Activated CD8-positive, alpha-beta memory T cell treated with anti-CD3 and anti-CD28 coated beads, Interleukin-2, amount 10 ng/mL, durations not matched to agents 7 days and 5 days (primary cell): ENCODE measurements at regions not wholly inside any gene's neighbourhood (a gene's known extent, or its start where the extent isn't known, plus 50 kb on each side); places are given as distances from the start of the nearest gene placed in this dataset.

Experiments used
- ATAC-seq: fragments of 150-1000 bp; cut with Tn5 transposase; one replicate; pipeline ENCODE4 v1.10.0; 2021; ENCODE audit warnings: moderate library complexity
- CTCF ChIA-PET: fragments of 350-600 bp; sonication (Branson Sonifier 250); formaldehyde crosslinking; loops from one replicate; lab custom pipeline; 2021; ENCODE audit warnings: antibody characterized with exemption; lab: Charles Lee
- DNase-seq: peaks from one replicate; pipeline ENCODE4 v3.0.0-alpha.2; 2020
- H3K27ac Mint-ChIP-seq: one replicate; pipeline ENCODE4 v1.8.0; 2021; ENCODE audit warnings: mild to moderate bottlenecking, mixed read lengths
- H3K27me3 Mint-ChIP-seq: one replicate; pipeline ENCODE4 v1.8.0; 2021; ENCODE audit warnings: mixed read lengths
- H3K36me3 Mint-ChIP-seq: one replicate; pipeline ENCODE4 v1.8.0; 2021; ENCODE audit warnings: mild to moderate bottlenecking, mixed read lengths
- H3K4me1 Mint-ChIP-seq: one replicate; pipeline ENCODE4 v1.8.0; 2021; ENCODE audit warnings: mixed read lengths
- H3K4me3 Mint-ChIP-seq: one replicate; pipeline ENCODE4 v1.8.0; 2021; ENCODE audit warnings: mild to moderate bottlenecking, moderate library complexity, mixed read lengths
- H3K9me3 Mint-ChIP-seq: one replicate; pipeline ENCODE4 v1.8.0; 2022; ENCODE audit warnings: low read depth, mixed read lengths

GRCh38 chr1:245041058-245041698 lies 113.6 kb upstream of the KIF26B start:
- H3K4me1 Mint-ChIP-seq: peaks cover 8% of the 10 kb centered on the region
- H3K36me3 Mint-ChIP-seq: no peaks in the 10 kb centered on the region
- no peak overlapping the region for H3K27ac Mint-ChIP-seq
- no peaks in the 10 kb centered on the region for H3K9me3 Mint-ChIP-seq
- no peak for ATAC-seq
- H3K4me3 Mint-ChIP-seq: no peak overlapping the region
- DNase-seq: no peak
- CTCF ChIA-PET: interaction anchor here (1.0 to 6.9 kb wide), 5 partner anchors 8 to 438 kb away, joined by 3 to 85 read pairs (median 20); no protein-coding TSS in a partner anchor
- no peaks in the 10 kb centered on the region for H3K27me3 Mint-ChIP-seq

GRCh38 chr1:245039196-245039595 lies 115.6 kb upstream of the KIF26B start:
- no peak overlapping the region for H3K4me3 Mint-ChIP-seq
- DNase-seq (no peak), ATAC-seq (no peak)
- CTCF ChIA-PET: interaction anchor here (1.3 kb wide), 1 partner anchor 237 kb away, joined by 4 read pairs; no protein-coding TSS in a partner anchor
- H3K4me1 Mint-ChIP-seq: peaks cover 3% of the 10 kb centered on the region
- no peaks in the 10 kb centered on the region for H3K27me3 Mint-ChIP-seq
- no peaks in the 10 kb centered on the region for H3K36me3 Mint-ChIP-seq
- H3K27ac Mint-ChIP-seq: no peak overlapping the region
- H3K9me3 Mint-ChIP-seq: no peaks in the 10 kb centered on the region

GRCh38 chr1:245036102-245036501 lies 118.7 kb upstream of the KIF26B start:
- ATAC-seq (no peak), DNase-seq (no peak)
- no peaks in the 10 kb centered on the region for H3K27me3 Mint-ChIP-seq
- H3K9me3 Mint-ChIP-seq: no peaks in the 10 kb centered on the region
- H3K27ac Mint-ChIP-seq: no peak overlapping the region
- no peaks in the 10 kb centered on the region for H3K36me3 Mint-ChIP-seq
- no peak overlapping the region for H3K4me3 Mint-ChIP-seq
- CTCF ChIA-PET: interaction anchor here (1.6 kb wide), 1 partner anchor 235 kb away, joined by 4 read pairs; no protein-coding TSS in a partner anchor
- H3K4me1 Mint-ChIP-seq: no peaks in the 10 kb centered on the region

GRCh38 chr1:245031041-245031440 lies 123.7 kb upstream of the KIF26B start:
- Mint-ChIP-seq H3K4me3 (no peak overlapping the region), H3K27me3 (no peaks in the 10 kb centered on the region), H3K36me3 (no peaks in the 10 kb centered on the region), H3K9me3 (no peaks in the 10 kb centered on the region), H3K4me1 (peaks cover 11% of the 10 kb centered on the region), H3K27ac (no peak overlapping the region)
- CTCF ChIA-PET: interaction anchor here (0.8 kb wide), 1 partner anchor 11 kb away, joined by 3 read pairs; no protein-coding TSS in a partner anchor
- DNase-seq (no peak), ATAC-seq (no peak)

GRCh38 chr1:245026247-245026646 lies 128.5 kb upstream of the KIF26B start:
- no peaks in the 10 kb centered on the region for H3K27me3 Mint-ChIP-seq
- H3K4me1 Mint-ChIP-seq: peaks cover 11% of the 10 kb centered on the region
- no peak overlapping the region for H3K27ac Mint-ChIP-seq
- no peaks in the 10 kb centered on the region for H3K9me3 Mint-ChIP-seq
- no peak overlapping the region for H3K4me3 Mint-ChIP-seq
- no peak for DNase-seq
- H3K36me3 Mint-ChIP-seq: no peaks in the 10 kb centered on the region
- no peak for ATAC-seq
- CTCF ChIA-PET: no interaction called here

GRCh38 chr1:245025525-245025924 lies 129.3 kb upstream of the KIF26B start:
- Mint-ChIP-seq H3K4me3 (no peak overlapping the region), H3K27me3 (no peaks in the 10 kb centered on the region), H3K36me3 (no peaks in the 10 kb centered on the region), H3K9me3 (no peaks in the 10 kb centered on the region), H3K4me1 (peaks cover 10% of the 10 kb centered on the region), H3K27ac (no peak overlapping the region)
- no peak for DNase-seq
- CTCF ChIA-PET: no interaction called here
- no peak for ATAC-seq

GRCh38 chr1:245023222-245023621 lies 131.6 kb upstream of the KIF26B start:
- CTCF ChIA-PET: no interaction called here
- no peaks in the 10 kb centered on the region for H3K27me3 Mint-ChIP-seq
- no peak for DNase-seq

GRCh38 chr1:245019910-245020486 lies 134.8 kb upstream of the KIF26B start:
- DNase-seq: no peak
- no peaks in the 10 kb centered on the region for H3K36me3 Mint-ChIP-seq
- H3K9me3 Mint-ChIP-seq: no peaks in the 10 kb centered on the region
- no peak overlapping the region for H3K4me3 Mint-ChIP-seq
- peaks cover 9% of the 10 kb centered on the region for H3K4me1 Mint-ChIP-seq
- no peaks in the 10 kb centered on the region for H3K27me3 Mint-ChIP-seq
- no peak overlapping the region for H3K27ac Mint-ChIP-seq
- CTCF ChIA-PET: interaction anchor here (1.8 kb wide), 1 partner anchor 22 kb away, joined by 9 read pairs; no protein-coding TSS in a partner anchor
- ATAC-seq: peak; percentile 36

More at GRCh38 chr1:245023222-245023621, 131.6 kb upstream of the KIF26B start:
- H3K9me3 Mint-ChIP-seq: no peaks in the 10 kb centered on the region
- no peak overlapping the region for H3K4me3 Mint-ChIP-seq
- no peaks in the 10 kb centered on the region for H3K36me3 Mint-ChIP-seq
- H3K27ac Mint-ChIP-seq: no peak overlapping the region
- ATAC-seq: no peak
- H3K4me1 Mint-ChIP-seq: peaks cover 3% of the 10 kb centered on the region

GRCh38 chr1:245016700-245017099 lies 138.1 kb upstream of the KIF26B start:
- H3K27ac Mint-ChIP-seq: no peak overlapping the region
- ATAC-seq (no peak), DNase-seq (no peak)
- no peaks in the 10 kb centered on the region for H3K27me3 Mint-ChIP-seq
- no peaks in the 10 kb centered on the region for H3K36me3 Mint-ChIP-seq
- peaks cover 9% of the 10 kb centered on the region for H3K4me1 Mint-ChIP-seq
- no peak overlapping the region for H3K4me3 Mint-ChIP-seq
- CTCF ChIA-PET: interaction anchor here (1.8 kb wide), 1 partner anchor 26 kb away, joined by 6 read pairs; no protein-coding TSS in a partner anchor
- H3K9me3 Mint-ChIP-seq: no peaks in the 10 kb centered on the region

GRCh38 chr1:245015031-245015430 lies 139.8 kb upstream of the KIF26B start:
- Mint-ChIP-seq H3K4me1 (peaks cover 9% of the 10 kb centered on the region), H3K9me3 (no peaks in the 10 kb centered on the region), H3K27ac (no peak overlapping the region), H3K4me3 (no peak overlapping the region), H3K27me3 (no peaks in the 10 kb centered on the region), H3K36me3 (no peaks in the 10 kb centered on the region)
- ATAC-seq (no peak), DNase-seq (no peak)
- CTCF ChIA-PET: interaction anchor here (0.7 kb wide), 1 partner anchor 108 kb away, joined by 3 read pairs; no protein-coding TSS in a partner anchor

- no peaks in the 10 kb centered on the region for H3K27me3 Mint-ChIP-seq
These were observed 140.3 kb upstream of the KIF26B start for GRCh38 chr1:245014247-245015029.

GRCh38 chr1:245010018-245010614 lies 144.7 kb upstream of the KIF26B start:
- Mint-ChIP-seq H3K4me3 (no peak overlapping the region), H3K36me3 (no peaks in the 10 kb centered on the region), H3K9me3 (no peaks in the 10 kb centered on the region), H3K27ac (no peak overlapping the region), H3K27me3 (no peaks in the 10 kb centered on the region), H3K4me1 (no peaks in the 10 kb centered on the region)
- ATAC-seq: no peak
- CTCF ChIA-PET: no interaction called here
- DNase-seq: no peak

More at GRCh38 chr1:245014247-245015029, 140.3 kb upstream of the KIF26B start:
- Mint-ChIP-seq H3K9me3 (no peaks in the 10 kb centered on the region), H3K27ac (no peak overlapping the region), H3K4me3 (no peak overlapping the region), H3K36me3 (no peaks in the 10 kb centered on the region), H3K4me1 (peaks cover 9% of the 10 kb centered on the region)
- no peak for DNase-seq
- no peak for ATAC-seq
- CTCF ChIA-PET: interaction anchor here (0.7 to 1.3 kb wide), 2 partner anchors 28 to 43 kb away, joined by 3 read pairs; no protein-coding TSS in a partner anchor

- ATAC-seq (no peak), DNase-seq (no peak)
- Mint-ChIP-seq H3K27me3 (no peaks in the 10 kb centered on the region), H3K4me3 (no peak overlapping the region), H3K4me1 (no peaks in the 10 kb centered on the region), H3K36me3 (no peaks in the 10 kb centered on the region), H3K9me3 (no peaks in the 10 kb centered on the region), H3K27ac (no peak overlapping the region)
- CTCF ChIA-PET: interaction anchor here (1.2 kb wide), 1 partner anchor 34 kb away, joined by 4 read pairs; no protein-coding TSS in a partner anchor
These were observed 144.4 kb upstream of the HNRNPU start for GRCh38 chr1:245008761-245009160.
